ENCODE measurements at regions not wholly inside any gene's neighbourhood (a gene's known extent, or its start where the extent isn't known, plus 50 kb on each side); places are given as distances from the start of the nearest gene placed in this dataset.

GRCh38 chr12:62078020-62078419, 182.2 kb upstream of the USP15 start:
- TF ChIP-seq CTCF (IDR thresholded peaks at IDR 0.05; ENCODE audit: insufficient read depth, low read length, poor library complexity, severe bottlenecking) (no peak), EZH2phosphoT487 (conservative IDR thresholded peaks at IDR 0.05; ENCODE audit: low read length) (no peak)
